ENCODE measurements at regions not wholly inside any gene's neighbourhood (a gene's known extent, or its start where the extent isn't known, plus 50 kb on each side); places are given as distances from the start of the nearest gene placed in this dataset.
"Not testable (repeated sequence)": the region's sequence is repeated elsewhere in the genome, so short reads cannot be mapped to it uniquely, and the experiment has no call there.

GRCh38 chr11:122580071-122580470 lies 75.5 kb upstream of the UBASH3B start:
- H3K4me3 ChIP-seq (ENCODE audit: low read length in 2 of 2); H3K27me3 ChIP-seq (ENCODE audit: control insufficient read depth in 2 of 2, insufficient read depth in 2 of 2, low read length in 2 of 2); H3K9ac ChIP-seq (ENCODE audit: low read depth in 1 of 2, low read length in 2 of 2); H3K9me3 ChIP-seq (ENCODE audit: control insufficient read depth in 2 of 2, low read length in 2 of 2); H3K36me3 ChIP-seq (ENCODE audit: control insufficient read depth in 2 of 2, insufficient read depth in 2 of 2, low read length in 2 of 2); H3K4me1 ChIP-seq (ENCODE audit: control insufficient read depth in 2 of 2, insufficient read depth in 2 of 2, low read length in 2 of 2); H3K27ac ChIP-seq (ENCODE audit: low read depth in 2 of 2, low read length in 2 of 2): not testable (repeated sequence)

- no peaks in the 10 kb centered on the region for H3K27me3 ChIP-seq (ENCODE audit: control insufficient read depth in 2 of 2, insufficient read depth in 2 of 2, low read length in 2 of 2)
- H3K9me3 ChIP-seq (ENCODE audit: control insufficient read depth in 2 of 2, low read length in 2 of 2), result no peaks in the 10 kb centered on the region
- no peak overlapping the region for H3K27ac ChIP-seq (ENCODE audit: low read depth in 2 of 2, low read length in 2 of 2)
- no peak overlapping the region for H3K9ac ChIP-seq (ENCODE audit: low read depth in 1 of 2, low read length in 2 of 2)
- no peak overlapping the region for H3K4me3 ChIP-seq (ENCODE audit: low read length in 2 of 2)
- no peaks in the 10 kb centered on the region for H3K36me3 ChIP-seq (ENCODE audit: control insufficient read depth in 2 of 2, insufficient read depth in 2 of 2, low read length in 2 of 2)
- no peaks in the 10 kb centered on the region for H3K4me1 ChIP-seq (ENCODE audit: control insufficient read depth in 2 of 2, insufficient read depth in 2 of 2, low read length in 2 of 2)
These were observed 77.2 kb upstream of the UBASH3B start for GRCh38 chr11:122578171-122578825.

GRCh38 chr11:122572592-122572991 lies 82.9 kb upstream of the UBASH3B start:
- H3K36me3 ChIP-seq (ENCODE audit: control insufficient read depth in 2 of 2, insufficient read depth in 2 of 2, low read length in 2 of 2), result no peaks in the 10 kb centered on the region
- no peak overlapping the region for H3K27ac ChIP-seq (ENCODE audit: low read depth in 2 of 2, low read length in 2 of 2)
- no peaks in the 10 kb centered on the region for H3K27me3 ChIP-seq (ENCODE audit: control insufficient read depth in 2 of 2, insufficient read depth in 2 of 2, low read length in 2 of 2)
- no peak overlapping the region for H3K4me3 ChIP-seq (ENCODE audit: low read length in 2 of 2)
- H3K4me1 ChIP-seq (ENCODE audit: control insufficient read depth in 2 of 2, insufficient read depth in 2 of 2, low read length in 2 of 2), result no peaks in the 10 kb centered on the region
- no peaks in the 10 kb centered on the region for H3K9me3 ChIP-seq (ENCODE audit: control insufficient read depth in 2 of 2, low read length in 2 of 2)
- H3K9ac ChIP-seq (ENCODE audit: low read depth in 1 of 2, low read length in 2 of 2), result no peak overlapping the region

- H3K27me3 ChIP-seq (ENCODE audit: control insufficient read depth in 2 of 2, insufficient read depth in 2 of 2, low read length in 2 of 2), result no peaks in the 10 kb centered on the region
- no peak overlapping the region for H3K9ac ChIP-seq (ENCODE audit: low read depth in 1 of 2, low read length in 2 of 2)
- no peaks in the 10 kb centered on the region for H3K4me1 ChIP-seq (ENCODE audit: control insufficient read depth in 2 of 2, insufficient read depth in 2 of 2, low read length in 2 of 2)
- no peaks in the 10 kb centered on the region for H3K9me3 ChIP-seq (ENCODE audit: control insufficient read depth in 2 of 2, low read length in 2 of 2)
- H3K27ac ChIP-seq (ENCODE audit: low read depth in 2 of 2, low read length in 2 of 2), result no peak overlapping the region
- H3K4me3 ChIP-seq (ENCODE audit: low read length in 2 of 2), result no peak overlapping the region
- H3K36me3 ChIP-seq (ENCODE audit: control insufficient read depth in 2 of 2, insufficient read depth in 2 of 2, low read length in 2 of 2), result no peaks in the 10 kb centered on the region
These were observed 91.8 kb upstream of the UBASH3B start for GRCh38 chr11:122563761-122564160.

GRCh38 chr11:122559734-122560382 lies 95.7 kb upstream of the UBASH3B start:
- Histone ChIP-seq H3K36me3 (ENCODE audit: control insufficient read depth in 2 of 2, insufficient read depth in 2 of 2, low read length in 2 of 2) (no peaks in the 10 kb centered on the region), H3K4me3 (ENCODE audit: low read length in 2 of 2) (no peak overlapping the region), H3K4me1 (ENCODE audit: control insufficient read depth in 2 of 2, insufficient read depth in 2 of 2, low read length in 2 of 2) (no peaks in the 10 kb centered on the region), H3K9ac (ENCODE audit: low read depth in 1 of 2, low read length in 2 of 2) (no peak overlapping the region), H3K9me3 (ENCODE audit: control insufficient read depth in 2 of 2, low read length in 2 of 2) (no peaks in the 10 kb centered on the region), H3K27me3 (ENCODE audit: control insufficient read depth in 2 of 2, insufficient read depth in 2 of 2, low read length in 2 of 2) (no peaks in the 10 kb centered on the region), H3K27ac (ENCODE audit: low read depth in 2 of 2, low read length in 2 of 2) (no peak overlapping the region)

GRCh38 chr11:122559218-122559617 lies 96.3 kb upstream of the UBASH3B start:
- not testable (repeated sequence) for H3K4me3 ChIP-seq (ENCODE audit: low read length in 2 of 2); H3K4me1 ChIP-seq (ENCODE audit: control insufficient read depth in 2 of 2, insufficient read depth in 2 of 2, low read length in 2 of 2); H3K27me3 ChIP-seq (ENCODE audit: control insufficient read depth in 2 of 2, insufficient read depth in 2 of 2, low read length in 2 of 2); H3K27ac ChIP-seq (ENCODE audit: low read depth in 2 of 2, low read length in 2 of 2); H3K36me3 ChIP-seq (ENCODE audit: control insufficient read depth in 2 of 2, insufficient read depth in 2 of 2, low read length in 2 of 2); H3K9ac ChIP-seq (ENCODE audit: low read depth in 1 of 2, low read length in 2 of 2); H3K9me3 ChIP-seq (ENCODE audit: control insufficient read depth in 2 of 2, low read length in 2 of 2)

GRCh38 chr11:122557163-122557562 lies 98.4 kb upstream of the UBASH3B start:
- H3K36me3 ChIP-seq (ENCODE audit: control insufficient read depth in 2 of 2, insufficient read depth in 2 of 2, low read length in 2 of 2); H3K4me3 ChIP-seq (ENCODE audit: low read length in 2 of 2): not testable (repeated sequence)

GRCh38 chr11:122556605-122557004 lies 98.9 kb upstream of the UBASH3B start:
- H3K27me3 ChIP-seq (ENCODE audit: control insufficient read depth in 2 of 2, insufficient read depth in 2 of 2, low read length in 2 of 2), result no peaks in the 10 kb centered on the region
- H3K9ac ChIP-seq (ENCODE audit: low read depth in 1 of 2, low read length in 2 of 2), result no peak overlapping the region
- no peaks in the 10 kb centered on the region for H3K4me1 ChIP-seq (ENCODE audit: control insufficient read depth in 2 of 2, insufficient read depth in 2 of 2, low read length in 2 of 2)
- H3K4me3 ChIP-seq (ENCODE audit: low read length in 2 of 2), result no peak overlapping the region
- H3K9me3 ChIP-seq (ENCODE audit: control insufficient read depth in 2 of 2, low read length in 2 of 2), result no peaks in the 10 kb centered on the region
- no peak overlapping the region for H3K27ac ChIP-seq (ENCODE audit: low read depth in 2 of 2, low read length in 2 of 2)
- H3K36me3 ChIP-seq (ENCODE audit: control insufficient read depth in 2 of 2, insufficient read depth in 2 of 2, low read length in 2 of 2), result no peaks in the 10 kb centered on the region

More at GRCh38 chr11:122557163-122557562, 98.4 kb upstream of the UBASH3B start:
- H3K4me1 ChIP-seq (ENCODE audit: control insufficient read depth in 2 of 2, insufficient read depth in 2 of 2, low read length in 2 of 2); H3K9ac ChIP-seq (ENCODE audit: low read depth in 1 of 2, low read length in 2 of 2); H3K27ac ChIP-seq (ENCODE audit: low read depth in 2 of 2, low read length in 2 of 2); H3K9me3 ChIP-seq (ENCODE audit: control insufficient read depth in 2 of 2, low read length in 2 of 2); H3K27me3 ChIP-seq (ENCODE audit: control insufficient read depth in 2 of 2, insufficient read depth in 2 of 2, low read length in 2 of 2): not testable (repeated sequence)

- H3K27ac ChIP-seq (ENCODE audit: low read depth in 2 of 2, low read length in 2 of 2), result no peak overlapping the region
- no peak overlapping the region for H3K9ac ChIP-seq (ENCODE audit: low read depth in 1 of 2, low read length in 2 of 2)
- no peak overlapping the region for H3K4me3 ChIP-seq (ENCODE audit: low read length in 2 of 2)
- no peaks in the 10 kb centered on the region for H3K27me3 ChIP-seq (ENCODE audit: control insufficient read depth in 2 of 2, insufficient read depth in 2 of 2, low read length in 2 of 2)
- H3K9me3 ChIP-seq (ENCODE audit: control insufficient read depth in 2 of 2, low read length in 2 of 2), result peaks cover 0 to 2% of the 10 kb centered on the region in 2 donors
- H3K36me3 ChIP-seq (ENCODE audit: control insufficient read depth in 2 of 2, insufficient read depth in 2 of 2, low read length in 2 of 2), result no peaks in the 10 kb centered on the region
- H3K4me1 ChIP-seq (ENCODE audit: control insufficient read depth in 2 of 2, insufficient read depth in 2 of 2, low read length in 2 of 2), result no peaks in the 10 kb centered on the region
These were observed 117.5 kb upstream of the UBASH3B start for GRCh38 chr11:122538060-122538459.

GRCh38 chr11:122524898-122525297 lies 130.6 kb upstream of the UBASH3B start:
- no peaks in the 10 kb centered on the region for H3K9me3 ChIP-seq (ENCODE audit: control insufficient read depth in 2 of 2, low read length in 2 of 2)

More at GRCh38 chr11:122524898-122525297, 130.6 kb upstream of the UBASH3B start:
- Histone ChIP-seq H3K9ac (ENCODE audit: low read depth in 1 of 2, low read length in 2 of 2) (no peak overlapping the region), H3K4me1 (ENCODE audit: control insufficient read depth in 2 of 2, insufficient read depth in 2 of 2, low read length in 2 of 2) (no peaks in the 10 kb centered on the region), H3K36me3 (ENCODE audit: control insufficient read depth in 2 of 2, insufficient read depth in 2 of 2, low read length in 2 of 2) (no peaks in the 10 kb centered on the region), H3K27me3 (ENCODE audit: control insufficient read depth in 2 of 2, insufficient read depth in 2 of 2, low read length in 2 of 2) (no peaks in the 10 kb centered on the region), H3K27ac (ENCODE audit: low read depth in 2 of 2, low read length in 2 of 2) (no peak overlapping the region), H3K4me3 (ENCODE audit: low read length in 2 of 2) (no peak overlapping the region)

Measured in mucosa of rectum (tissue), 2 donors.